ENCODE measurements at regions not wholly inside any gene's neighbourhood (a gene's known extent, or its start where the extent isn't known, plus 50 kb on each side); places are given as distances from the start of the nearest gene placed in this dataset.

GRCh38 chr9:30771163-30771708 lies 1613.2 kb upstream of the ACO1 start:
- Histone ChIP-seq H3K27ac (no peak overlapping the region), H3K27me3 (ENCODE audit: low read depth) (no peaks in the 10 kb centered on the region), H3K4me1 (no peaks in the 10 kb centered on the region), H3K4me3 (no peak overlapping the region), H3K36me3 (no peaks in the 10 kb centered on the region), H3K9me3 (no peaks in the 10 kb centered on the region)
- intact Hi-C loops (cut with DNase I): no loop called here
- no peak for TF ChIP-seq CTCF (IDR thresholded peaks at IDR 0.05)
- DNase-seq (no peak), ATAC-seq (no peak)

GRCh38 chr9:30771760-30772159 lies 1612.7 kb upstream of the ACO1 start:
- no peak for ATAC-seq
- intact Hi-C loops (cut with DNase I): no loop called here
- no peak for DNase-seq
- H3K9me3 ChIP-seq: no peaks in the 10 kb centered on the region
- no peaks in the 10 kb centered on the region for H3K27me3 ChIP-seq (ENCODE audit: low read depth)
- no peaks in the 10 kb centered on the region for H3K36me3 ChIP-seq
- H3K4me1 ChIP-seq: no peaks in the 10 kb centered on the region
- no peak for TF ChIP-seq CTCF (IDR thresholded peaks at IDR 0.05)
- H3K27ac ChIP-seq: no peak overlapping the region
- H3K4me3 ChIP-seq: no peak overlapping the region

DNA sequence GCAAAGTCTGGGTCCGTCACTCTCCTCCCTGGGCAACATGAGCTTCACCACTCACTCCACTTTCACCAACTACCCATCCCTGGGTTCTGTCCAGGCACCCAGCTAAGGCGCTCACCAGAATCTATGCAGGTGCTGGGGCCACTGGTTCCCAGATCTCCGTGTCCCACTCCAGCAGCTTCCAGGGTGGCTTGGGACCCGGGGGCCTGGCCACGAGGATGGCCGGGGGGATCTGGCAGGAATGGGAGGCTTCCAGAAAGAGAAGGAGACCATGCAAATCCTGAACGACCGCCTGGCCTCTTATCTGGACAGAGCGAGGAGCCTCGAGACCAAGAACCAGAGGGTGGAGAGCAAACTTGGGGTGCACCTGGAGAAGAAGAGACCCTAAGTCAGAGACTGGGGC lies 1611.0 kb upstream of the ACO1 start:
- H3K4me1 ChIP-seq: no peaks in the 10 kb centered on the region
- H3K27ac ChIP-seq: no peak overlapping the region
- TF ChIP-seq CTCF (IDR thresholded peaks at IDR 0.05): no peak
- no peak overlapping the region for H3K4me3 ChIP-seq
- no peak for ATAC-seq
- no peaks in the 10 kb centered on the region for H3K27me3 ChIP-seq (ENCODE audit: low read depth)
- intact Hi-C loops (cut with DNase I): no loop called here
- DNase-seq: peak; percentile 9
- H3K9me3 ChIP-seq: no peaks in the 10 kb centered on the region
- no peaks in the 10 kb centered on the region for H3K36me3 ChIP-seq

DNA sequence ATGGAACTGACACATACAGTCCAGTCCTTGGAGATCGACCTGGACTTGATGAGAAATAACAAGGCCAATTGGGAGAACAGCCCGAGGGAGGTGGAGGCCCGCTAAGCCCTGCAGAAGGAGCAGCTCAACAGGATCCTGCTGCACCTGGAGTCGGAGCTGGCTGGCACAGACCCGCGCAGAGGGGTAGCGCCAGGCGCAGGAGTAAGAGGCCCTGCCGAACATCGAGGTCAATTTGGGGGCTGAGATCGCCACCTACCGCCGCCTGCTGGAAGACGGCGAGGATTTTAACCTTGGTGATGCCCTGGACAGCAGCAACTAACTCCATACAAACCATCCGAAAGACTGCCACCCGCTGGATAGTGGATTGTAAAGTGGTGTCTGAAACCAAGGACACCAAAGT lies 1610.1 kb upstream of the ACO1 start:
- Histone ChIP-seq H3K4me3 (no peak overlapping the region), H3K27me3 (ENCODE audit: low read depth) (no peaks in the 10 kb centered on the region), H3K27ac (no peak overlapping the region), H3K9me3 (no peaks in the 10 kb centered on the region), H3K36me3 (no peaks in the 10 kb centered on the region), H3K4me1 (no peaks in the 10 kb centered on the region)
- ATAC-seq: no peak
- intact Hi-C loops (cut with DNase I): no loop called here
- peak; percentile 15 for DNase-seq
- TF ChIP-seq CTCF (IDR thresholded peaks at IDR 0.05): no peak

- ATAC-seq (no peak), DNase-seq (no peak)
- no peaks in the 10 kb centered on the region for H3K36me3 ChIP-seq
- H3K9me3 ChIP-seq: no peaks in the 10 kb centered on the region
- intact Hi-C loops (cut with DNase I): no loop called here
- H3K4me3 ChIP-seq: no peak overlapping the region
- H3K27ac ChIP-seq: no peak overlapping the region
- TF ChIP-seq CTCF (IDR thresholded peaks at IDR 0.05): no peak
- H3K4me1 ChIP-seq: no peaks in the 10 kb centered on the region
- H3K27me3 ChIP-seq (ENCODE audit: low read depth): no peaks in the 10 kb centered on the region
Observed at GRCh38 chr9:30775236-30775635, 1609.2 kb upstream of the ACO1 start.

GRCh38 chr9:30796764-30797163 lies 1587.7 kb upstream of the ACO1 start:
- DNase-seq: no peak
- no peak for ATAC-seq

More at GRCh38 chr9:30796764-30797163, 1587.7 kb upstream of the ACO1 start:
- intact Hi-C loops (cut with DNase I): no loop called here
- Histone ChIP-seq H3K4me1 (no peaks in the 10 kb centered on the region), H3K27me3 (ENCODE audit: low read depth) (no peaks in the 10 kb centered on the region), H3K4me3 (no peak overlapping the region), H3K36me3 (no peaks in the 10 kb centered on the region), H3K27ac (no peak overlapping the region), H3K9me3 (no peaks in the 10 kb centered on the region)
- TF ChIP-seq CTCF (IDR thresholded peaks at IDR 0.05): no peak
